Heart left ventricle (tissue), 13 donors: ENCODE measurements at regions not wholly inside any gene's neighbourhood (a gene's known extent, or its start where the extent isn't known, plus 50 kb on each side); places are given as distances from the start of the nearest gene placed in this dataset.

Experiments used
- CTCF ChIP-seq, 12 donors: fragments of 200-600 bp; sonication (generic) in 4 of 12; IDR thresholded peaks; one replicate each; pipeline versions ENCODE4 v1.5.0 to v1.8.0; 2018 to 2022; ENCODE audit warnings: antibody characterized with exemption in 12 of 12, mild to moderate bottlenecking in 5 of 12
- POLR2A ChIP-seq, 2 donors: fragments of 450-650 bp; IDR thresholded peaks; one replicate each; pipeline ENCODE4 v1.6.1; 2017; ENCODE audit warnings: antibody characterized with exemption in 2 of 2, mild to moderate bottlenecking in 2 of 2, moderate library complexity in 2 of 2
- donor health status: ischemic (EF 13 %, LVEDD 7.1; RV severe dilation, severe dysfunction).
- donor health status: DM: no; HTN: yes; CAD: no.
- donor health status: DM: no; HTN: no; CAD: no.
- donor health status: ischemic (EF 25% LVEDD 6.9; RV normal size, moderate dysfunction).
- donor health status: ischemic (EF 25% LVEDD 5.7; RV mildly dilated, moderate dysfunction).
- donor health status: ischemic (EF 35%, LVEDD 5.7; RV mildly dilated, moderate dysfunction).
- donor health status: nonischemic (EF 11% LVEDD 7.7; RV severe dilation, severe dysfunction).
- donor health status: DM: yes; HTN: yes; CAD: no.
- donor health status: PGD.
- donor health status: ischemic (EF 29% LVEDD 5.4; RV normal size, mild dysfunction).
- donor health status: nonischemic (EF 23%, LVEDD 6.1; RV moderate dilation, normal function).

- TF ChIP-seq CTCF (IDR thresholded peaks at IDR 0.05): no peak
- TF ChIP-seq POLR2A (IDR thresholded peaks at IDR 0.05): no peak
Measured at GRCh38 chr3:166788936-166789335, 591.2 kb downstream of the ZBBX start.
